Neural progenitor cell (in vitro differentiated cells): ENCODE measurements at regions not wholly inside any gene's neighbourhood (a gene's known extent, or its start where the extent isn't known, plus 50 kb on each side); places are given as distances from the start of the nearest gene placed in this dataset.

Experiments used
- CTCF ChIP-seq: fragments of 200-600 bp; sonication (generic); IDR thresholded peaks from 2 replicates; pipeline ENCODE4 v1.5.1; 2017; ENCODE audit warnings: antibody characterized with exemption, mild to moderate bottlenecking
- EZH2 ChIP-seq: fragments of 200-600 bp; sonication (generic); IDR thresholded peaks from 2 replicates; pipeline ENCODE4 v1.6.1; 2017; ENCODE audit warnings: antibody characterized with exemption, mild to moderate bottlenecking, moderate library complexity
- EZH2phosphoT487 ChIP-seq: fragments of 200-600 bp; sonication (generic); IDR thresholded peaks from 2 replicates; pipeline ENCODE4 v1.6.1; 2017; ENCODE audit warnings: antibody characterized with exemption

GRCh38 chr15:96600350-96600749 lies 269.9 kb downstream of the NR2F2 start:
- TF ChIP-seq CTCF (no peak), EZH2 (no peak), EZH2phosphoT487 (no peak)
